Suprapubic skin (tissue), 4 donors: ENCODE measurements at regions not wholly inside any gene's neighbourhood (a gene's known extent, or its start where the extent isn't known, plus 50 kb on each side); places are given as distances from the start of the nearest gene placed in this dataset.

Source experiments
- DNase-seq, 2 donors: peaks; one replicate each; pipeline ENCODE4 v3.0.0-alpha.2; 2019; ENCODE audit warnings: low spot score in 2 of 2
- H3K27ac ChIP-seq: fragments of 200-600 bp; sonication (generic); one replicate; pipeline ENCODE4 v1.5.1; 2019
- H3K27me3 ChIP-seq: fragments of 200-600 bp; sonication (generic); one replicate; pipeline ENCODE4 v1.5.1; 2019
- H3K36me3 ChIP-seq: fragments of 200-600 bp; sonication (generic); one replicate; pipeline ENCODE4 v1.5.1; 2019
- H3K4me1 ChIP-seq: fragments of 200-600 bp; sonication (generic); one replicate; pipeline ENCODE4 v1.5.1; 2019
- H3K4me3 ChIP-seq: fragments of 200-600 bp; sonication (generic); one replicate; pipeline ENCODE4 v1.5.1; 2019; ENCODE audit warnings: mild to moderate bottlenecking
- H3K9me3 ChIP-seq: fragments of 200-600 bp; sonication (generic); one replicate; pipeline ENCODE4 v1.5.1; 2019
- CTCF ChIP-seq, 2 donors: fragments of 200-600 bp in 1 of 2; fragments of 450-650 bp in 1 of 2; sonication (generic) in 1 of 2; IDR thresholded peaks; one replicate each; pipeline ENCODE4 v1.5.1; 2016 to 2019; ENCODE audit warnings: antibody characterized with exemption in 2 of 2, mild to moderate bottlenecking in 1 of 2, moderate library complexity in 1 of 2
- EP300 ChIP-seq: sonication (generic); formaldehyde crosslinking; IDR thresholded peaks from one replicate; pipeline ENCODE4 v1.6.1; 2017; ENCODE audit warnings: antibody characterized with exemption
- POLR2A ChIP-seq, 2 donors: fragments of 450-650 bp; IDR thresholded peaks; one replicate each; pipeline ENCODE4 v1.6.1; 2017; ENCODE audit warnings: antibody characterized with exemption in 2 of 2, mild to moderate bottlenecking in 2 of 2, moderate library complexity in 2 of 2
- POLR2AphosphoS5 ChIP-seq, 3 donors: sonication (generic); formaldehyde crosslinking; IDR thresholded peaks; one replicate each; pipeline ENCODE4 v1.6.1; 2017; ENCODE audit warnings: antibody characterized with exemption in 3 of 3
- WGBS: methylation state at CpG from one replicate; pipeline ENCODE4 v1.1.5; 2018; 5-methylcytosine and 5-hydroxymethylcytosine counted together

- Histone ChIP-seq H3K27ac (no peak overlapping the region), H3K4me1 (no peaks in the 10 kb centered on the region), H3K27me3 (no peaks in the 10 kb centered on the region), H3K4me3 (no peak overlapping the region), H3K36me3 (no peaks in the 10 kb centered on the region), H3K9me3 (no peaks in the 10 kb centered on the region)
- WGBS: 89% methylated on average over 10 of the region's 10 CpGs
- no peak for TF ChIP-seq EP300
- TF ChIP-seq POLR2A (IDR thresholded peaks at IDR 0.05): no peak
- TF ChIP-seq CTCF (IDR thresholded peaks at IDR 0.05): no peak
- TF ChIP-seq POLR2AphosphoS5 (IDR thresholded peaks at IDR 0.05): no peak
- DNase-seq: no peak
Measured at GRCh38 chr13:109996404-109996960, 210.1 kb upstream of the IRS2 start.

GRCh38 chr13:109995578-109995977, 209.2 kb upstream of the IRS2 start:
- Histone ChIP-seq H3K9me3 (no peaks in the 10 kb centered on the region), H3K4me3 (no peak overlapping the region), H3K36me3 (no peaks in the 10 kb centered on the region), H3K27ac (no peak overlapping the region), H3K4me1 (no peaks in the 10 kb centered on the region), H3K27me3 (no peaks in the 10 kb centered on the region)
- WGBS: 98% methylated on average over 2 of the region's 2 CpGs
- TF ChIP-seq EP300 (no peak), POLR2A (IDR thresholded peaks at IDR 0.05) (no peak), CTCF (IDR thresholded peaks at IDR 0.05) (no peak), POLR2AphosphoS5 (IDR thresholded peaks at IDR 0.05) (no peak)
- DNase-seq: no peak

GRCh38 chr13:109990296-109990695, 203.9 kb upstream of the IRS2 start:
- Histone ChIP-seq H3K36me3 (no peaks in the 10 kb centered on the region), H3K4me1 (no peaks in the 10 kb centered on the region), H3K27me3 (no peaks in the 10 kb centered on the region), H3K27ac (no peak overlapping the region), H3K9me3 (no peaks in the 10 kb centered on the region), H3K4me3 (no peak overlapping the region)
- no peak for DNase-seq
- TF ChIP-seq EP300: no peak
- TF ChIP-seq POLR2AphosphoS5 (IDR thresholded peaks at IDR 0.05): no peak
- no peak for TF ChIP-seq POLR2A (IDR thresholded peaks at IDR 0.05)
- TF ChIP-seq CTCF (IDR thresholded peaks at IDR 0.05): no peak
- WGBS: 97% methylated on average over 4 of the region's 6 CpGs

- no peaks in the 10 kb centered on the region for H3K9me3 ChIP-seq
- H3K27ac ChIP-seq: no peak overlapping the region
- no peaks in the 10 kb centered on the region for H3K27me3 ChIP-seq
- WGBS: 92% methylated on average over 3 of the region's 3 CpGs
- no peak for DNase-seq
- H3K4me3 ChIP-seq: no peak overlapping the region
- no peaks in the 10 kb centered on the region for H3K4me1 ChIP-seq
- TF ChIP-seq CTCF (IDR thresholded peaks at IDR 0.05) (no peak), POLR2A (IDR thresholded peaks at IDR 0.05) (no peak), POLR2AphosphoS5 (IDR thresholded peaks at IDR 0.05) (no peak), EP300 (no peak)
- H3K36me3 ChIP-seq: no peaks in the 10 kb centered on the region
Measured at GRCh38 chr13:109989686-109990085, 203.3 kb upstream of the IRS2 start.

- Histone ChIP-seq H3K27me3 (no peaks in the 10 kb centered on the region), H3K9me3 (no peaks in the 10 kb centered on the region), H3K4me3 (no peak overlapping the region), H3K4me1 (no peaks in the 10 kb centered on the region), H3K36me3 (no peaks in the 10 kb centered on the region), H3K27ac (no peak overlapping the region)
- DNase-seq: no peak
- TF ChIP-seq CTCF (IDR thresholded peaks at IDR 0.05): no peak
- TF ChIP-seq POLR2AphosphoS5 (IDR thresholded peaks at IDR 0.05): no peak
- no peak for TF ChIP-seq POLR2A (IDR thresholded peaks at IDR 0.05)
- TF ChIP-seq EP300: no peak
- 74% methylated on average over 4 of the region's 4 CpGs for WGBS
Measured at GRCh38 chr13:109989155-109989554, 202.8 kb upstream of the IRS2 start.
